Upper lobe of right lung (tissue), 1 donor: ENCODE measurements at regions not wholly inside any gene's neighbourhood (a gene's known extent, or its start where the extent isn't known, plus 50 kb on each side); places are given as distances from the start of the nearest gene placed in this dataset.

Experiments used
- ATAC-seq: fragments of 200-7000 bp; cut with Tn5 transposase; one replicate; pipeline ENCODE4 v1.9.1; 2020; ENCODE audit warnings: mild to moderate bottlenecking, moderate library complexity
- DNase-seq: peaks from one replicate; pipeline ENCODE4 v3.0.0-alpha.2; 2020
- H3K27ac ChIP-seq: fragments of 200-600 bp; one replicate; pipeline ENCODE4 v1.8.0; 2022
- H3K27me3 ChIP-seq: fragments of 200-600 bp; one replicate; pipeline ENCODE4 v1.8.0; 2022; ENCODE audit warnings: mild to moderate bottlenecking
- H3K36me3 ChIP-seq: fragments of 200-600 bp; one replicate; pipeline ENCODE4 v1.8.0; 2022
- H3K4me1 ChIP-seq: fragments of 200-600 bp; one replicate; pipeline ENCODE4 v1.8.0; 2022
- H3K4me3 ChIP-seq: fragments of 200-600 bp; one replicate; pipeline ENCODE4 v1.8.0; 2022; ENCODE audit warnings: mild to moderate bottlenecking
- H3K9me3 ChIP-seq: fragments of 200-600 bp; one replicate; pipeline ENCODE4 v1.8.0; 2022
- CTCF ChIP-seq: fragments of 200-600 bp; IDR thresholded peaks from one replicate; pipeline ENCODE4 v1.8.0; 2022; ENCODE audit warnings: antibody characterized with exemption
- intact Hi-C: fragments of 100-400 bp; cut with DNase I; formaldehyde crosslinking; loops from one replicate; pipeline ENCODE4 v1.11.0; 2022
- donor health status: DM: no; HTN: yes; CAD: no; lungs with severe emphysema.

GRCh38 chr4:67141586-67141985 is 403.7 kb downstream of the CENPC start:
- H3K36me3 ChIP-seq: no peaks in the 10 kb centered on the region
- H3K27me3 ChIP-seq: no peaks in the 10 kb centered on the region
- no peak overlapping the region for H3K4me3 ChIP-seq
- no peak for DNase-seq
- H3K27ac ChIP-seq: no peak overlapping the region
- ATAC-seq: no peak
- no peaks in the 10 kb centered on the region for H3K9me3 ChIP-seq
- TF ChIP-seq CTCF: no peak
- intact Hi-C loops: no loop called here
- H3K4me1 ChIP-seq: no peaks in the 10 kb centered on the region

- ATAC-seq (no peak), DNase-seq (no peak)
- Histone ChIP-seq H3K27ac (no peak overlapping the region), H3K27me3 (no peaks in the 10 kb centered on the region), H3K9me3 (no peaks in the 10 kb centered on the region), H3K4me1 (no peaks in the 10 kb centered on the region), H3K36me3 (no peaks in the 10 kb centered on the region), H3K4me3 (no peak overlapping the region)
- TF ChIP-seq CTCF: no peak
- intact Hi-C loops: no loop called here
Observed at GRCh38 chr4:67134616-67135015, 410.7 kb downstream of the CENPC start.

GRCh38 chr4:67133162-67133561 is 412.1 kb downstream of the CENPC start:
- no peak for TF ChIP-seq CTCF
- Histone ChIP-seq H3K4me3 (no peak overlapping the region), H3K9me3 (no peaks in the 10 kb centered on the region), H3K4me1 (no peaks in the 10 kb centered on the region), H3K27ac (no peak overlapping the region), H3K27me3 (no peaks in the 10 kb centered on the region), H3K36me3 (no peaks in the 10 kb centered on the region)
- DNase-seq (no peak), ATAC-seq (no peak)
- intact Hi-C loops: no loop called here

GRCh38 chr4:67131224-67131623 is 414.1 kb downstream of the CENPC start:
- Histone ChIP-seq H3K36me3 (no peaks in the 10 kb centered on the region), H3K27me3 (no peaks in the 10 kb centered on the region), H3K9me3 (no peaks in the 10 kb centered on the region), H3K27ac (no peak overlapping the region), H3K4me3 (no peak overlapping the region), H3K4me1 (no peaks in the 10 kb centered on the region)
- DNase-seq (no peak), ATAC-seq (no peak)
- TF ChIP-seq CTCF: no peak
- intact Hi-C loops: no loop called here

GRCh38 chr4:67130411-67130810 is 414.9 kb downstream of the CENPC start:
- no peak for ATAC-seq
- H3K9me3 ChIP-seq: no peaks in the 10 kb centered on the region
- TF ChIP-seq CTCF: no peak

GRCh38 chr4:67126570-67126969 is 418.7 kb downstream of the CENPC start:
- intact Hi-C loops: no loop called here
- no peak for TF ChIP-seq CTCF

More at GRCh38 chr4:67130411-67130810, 414.9 kb downstream of the CENPC start:
- Histone ChIP-seq H3K4me1 (no peaks in the 10 kb centered on the region), H3K27me3 (no peaks in the 10 kb centered on the region), H3K36me3 (no peaks in the 10 kb centered on the region), H3K27ac (no peak overlapping the region), H3K4me3 (no peak overlapping the region)
- DNase-seq: no peak
- intact Hi-C loops: no loop called here

More at GRCh38 chr4:67126570-67126969, 418.7 kb downstream of the CENPC start:
- ATAC-seq (no peak), DNase-seq (no peak)
- Histone ChIP-seq H3K4me1 (no peaks in the 10 kb centered on the region), H3K4me3 (no peak overlapping the region), H3K36me3 (no peaks in the 10 kb centered on the region), H3K27ac (no peak overlapping the region), H3K27me3 (no peaks in the 10 kb centered on the region), H3K9me3 (no peaks in the 10 kb centered on the region)
